ENCODE measurements at regions not wholly inside any gene's neighbourhood (a gene's known extent, or its start where the extent isn't known, plus 50 kb on each side); places are given as distances from the start of the nearest gene placed in this dataset.

GRCh38 chr6:40753675-40754448 is 166.7 kb upstream of the LRFN2 start:
- Histone ChIP-seq H3K36me3 (replicated peaks) (no peaks in the 10 kb centered on the region), H3K4me3 (ENCODE audit: low read depth, low read length) (no peak overlapping the region), H3K27ac (no peak overlapping the region), H3K27me3 (replicated peaks) (no peaks in the 10 kb centered on the region)
- no peak for TF ChIP-seq CTCF (IDR thresholded peaks at IDR 0.05; ENCODE audit: low read depth, low read length, missing control alignments)
- DNase-seq: no peak
- in situ Hi-C loops (cut with HindIII; ENCODE audit: low pct_ligation_motif_present, low sequenced_read_pairs): no loop called here

GRCh38 chr6:40753048-40753447 is 165.9 kb upstream of the LRFN2 start:
- Histone ChIP-seq H3K36me3 (replicated peaks) (no peaks in the 10 kb centered on the region), H3K27me3 (replicated peaks) (no peaks in the 10 kb centered on the region), H3K27ac (no peak overlapping the region), H3K4me3 (ENCODE audit: low read depth, low read length) (no peak overlapping the region)
- DNase-seq: no peak
- no peak for TF ChIP-seq CTCF (IDR thresholded peaks at IDR 0.05; ENCODE audit: low read depth, low read length, missing control alignments)
- in situ Hi-C loops (cut with HindIII; ENCODE audit: low pct_ligation_motif_present, low sequenced_read_pairs): no loop called here

- no peak for TF ChIP-seq CTCF (IDR thresholded peaks at IDR 0.05; ENCODE audit: low read depth, low read length, missing control alignments)
- in situ Hi-C loops (cut with HindIII; ENCODE audit: low pct_ligation_motif_present, low sequenced_read_pairs): no loop called here
- Histone ChIP-seq H3K4me3 (ENCODE audit: low read depth, low read length) (no peak overlapping the region), H3K27me3 (replicated peaks) (no peaks in the 10 kb centered on the region), H3K36me3 (replicated peaks) (no peaks in the 10 kb centered on the region), H3K27ac (no peak overlapping the region)
- no peak for DNase-seq
These were observed 157.7 kb upstream of the LRFN2 start for GRCh38 chr6:40744835-40745234.

GRCh38 chr6:40743690-40744446 is 156.7 kb upstream of the LRFN2 start:
- DNase-seq: no peak
- Histone ChIP-seq H3K4me3 (ENCODE audit: low read depth, low read length) (no peak overlapping the region), H3K36me3 (replicated peaks) (no peaks in the 10 kb centered on the region), H3K27me3 (replicated peaks) (no peaks in the 10 kb centered on the region), H3K27ac (no peak overlapping the region)
- in situ Hi-C loops (cut with HindIII; ENCODE audit: low pct_ligation_motif_present, low sequenced_read_pairs): no loop called here
- TF ChIP-seq CTCF (IDR thresholded peaks at IDR 0.05; ENCODE audit: low read depth, low read length, missing control alignments): no peak

GRCh38 chr6:40743226-40743625 is 156.1 kb upstream of the LRFN2 start:
- Histone ChIP-seq H3K36me3 (replicated peaks) (no peaks in the 10 kb centered on the region), H3K27me3 (replicated peaks) (no peaks in the 10 kb centered on the region), H3K4me3 (ENCODE audit: low read depth, low read length) (no peak overlapping the region), H3K27ac (no peak overlapping the region)
- TF ChIP-seq CTCF (IDR thresholded peaks at IDR 0.05; ENCODE audit: low read depth, low read length, missing control alignments): no peak
- in situ Hi-C loops (cut with HindIII; ENCODE audit: low pct_ligation_motif_present, low sequenced_read_pairs): no loop called here
- DNase-seq: no peak

Measured in brain microvascular endothelial cell (primary cell).